Stimulated activated CD8-positive, alpha-beta memory T cell treated with anti-CD3 and anti-CD28 coated beads, Interleukin-2, amount 100 ng/mL, for 48 hours (primary cell): ENCODE measurements at regions not wholly inside any gene's neighbourhood (a gene's known extent, or its start where the extent isn't known, plus 50 kb on each side); places are given as distances from the start of the nearest gene placed in this dataset.

Experiments used
- DNase-seq, 2 donors: peaks; one replicate each; pipeline ENCODE4 v3.0.0-alpha.2; 2020; ENCODE audit warnings: low read depth in 2 of 2

GRCh38 chr1:17930635-17931034 lies 175.5 kb downstream of the ACTL8 start:
- no peak for DNase-seq

GRCh38 chr1:17932164-17932563 lies 175.4 kb upstream of the IGSF21 start:
- no peak for DNase-seq

DNA sequence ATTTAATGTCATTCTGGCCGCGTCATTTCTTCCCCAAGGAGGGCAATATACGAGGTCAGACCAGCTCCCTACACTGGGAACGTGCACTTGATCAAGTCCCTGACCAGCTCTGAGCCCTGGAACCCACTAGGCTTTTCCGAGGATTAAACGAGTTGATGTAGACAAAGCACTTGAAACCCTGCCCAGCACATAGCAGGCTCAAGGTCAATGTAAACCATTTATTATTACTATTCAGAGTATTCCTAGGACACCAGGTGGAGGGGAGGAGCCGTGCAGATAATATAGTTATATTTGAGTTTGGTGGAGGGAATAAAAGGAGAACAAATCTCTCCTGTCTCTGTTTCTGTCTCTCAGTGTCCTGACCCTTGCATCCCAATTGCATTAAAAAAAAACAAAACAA lies 174.1 kb upstream of the IGSF21 start:
- DNase-seq = no peak

DNA sequence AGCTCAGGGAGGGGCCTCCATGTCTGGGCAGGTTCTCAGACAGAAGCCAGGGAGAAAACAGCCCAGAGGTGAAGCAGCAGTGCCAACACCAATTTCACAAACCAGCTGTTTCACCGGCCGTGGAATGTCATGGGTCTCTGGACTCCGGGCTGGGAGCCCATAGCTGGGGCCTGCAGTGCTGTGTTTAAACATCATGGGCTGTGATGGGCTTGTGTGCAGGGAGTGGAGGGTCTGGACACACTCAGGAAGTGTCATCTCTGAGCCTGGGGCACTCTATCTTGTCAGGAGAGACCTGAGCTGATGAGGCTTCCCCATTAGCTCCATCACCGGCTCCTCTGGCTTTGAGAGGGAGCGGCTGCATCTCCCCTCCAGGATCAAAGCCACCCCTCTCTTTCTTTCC lies 173.6 kb upstream of the IGSF21 start:
- DNase-seq = no peak

DNA sequence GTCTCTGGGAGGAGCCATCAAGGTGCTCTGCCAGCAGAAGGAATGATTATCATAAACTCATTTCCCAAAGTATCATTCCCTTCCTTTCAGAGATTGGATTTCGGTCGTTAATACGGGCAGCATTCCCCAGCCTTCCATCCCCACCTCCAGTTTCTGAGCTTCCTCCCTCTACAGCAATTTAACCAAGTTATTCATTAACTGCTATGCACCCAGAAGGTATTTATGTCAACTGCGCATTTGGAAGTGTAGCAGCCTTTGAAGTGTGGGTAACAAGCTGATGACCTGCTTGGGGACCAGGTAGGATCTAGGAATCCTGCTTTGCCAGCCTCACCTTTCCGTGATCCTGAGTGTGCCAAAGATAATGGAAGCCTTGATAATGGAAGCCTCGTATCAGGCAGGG lies 172.4 kb upstream of the IGSF21 start:
- no peak for DNase-seq

GRCh38 chr1:17941431-17942189 lies 166.0 kb upstream of the IGSF21 start:
- no peak for DNase-seq

- DNase-seq = no peak
These were observed 164.1 kb upstream of the IGSF21 start for GRCh38 chr1:17943506-17943905.

GRCh38 chr1:17944646-17945045 lies 163.0 kb upstream of the IGSF21 start:
- no peak for DNase-seq

DNA sequence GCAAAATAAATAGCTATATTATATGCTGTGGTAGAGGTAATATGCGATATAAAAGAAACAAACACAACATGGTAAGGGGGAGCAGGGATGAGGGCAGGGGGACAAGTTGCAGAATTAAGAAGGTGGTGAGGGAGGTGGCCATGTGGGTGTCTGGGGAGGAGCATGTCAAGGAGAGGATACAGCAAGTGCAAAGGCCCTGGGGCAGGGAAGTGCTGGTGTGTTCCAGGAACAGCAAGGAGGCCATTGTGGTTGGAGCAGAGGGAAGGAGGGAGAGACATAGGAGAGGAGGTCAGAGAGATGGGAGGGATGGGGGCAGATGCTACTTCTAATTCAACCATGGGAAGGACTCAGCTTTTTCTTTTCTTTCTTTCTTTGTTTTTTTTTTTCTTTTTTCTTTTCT lies 161.2 kb upstream of the IGSF21 start:
- DNase-seq = no peak

DNA sequence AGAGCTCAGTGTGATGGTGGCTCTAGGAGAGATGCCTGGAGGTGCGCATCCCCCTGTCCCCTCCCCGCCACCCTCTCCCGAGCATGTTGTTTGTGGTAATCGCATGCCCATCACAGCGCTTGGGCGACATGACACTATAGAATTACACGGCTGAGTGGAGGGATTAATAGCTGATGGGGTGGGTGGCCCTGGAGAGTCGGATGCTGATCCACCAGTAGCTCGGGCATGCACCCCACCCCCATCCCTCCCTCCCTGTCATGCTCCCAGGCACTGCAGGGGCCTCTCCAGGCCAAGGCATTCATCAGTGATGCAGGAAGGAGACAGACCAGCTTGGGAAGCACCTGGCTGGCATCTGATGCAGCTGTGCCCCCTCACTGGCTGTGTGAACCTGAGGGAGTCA lies 159.0 kb upstream of the IGSF21 start:
- DNase-seq = no peak

DNA sequence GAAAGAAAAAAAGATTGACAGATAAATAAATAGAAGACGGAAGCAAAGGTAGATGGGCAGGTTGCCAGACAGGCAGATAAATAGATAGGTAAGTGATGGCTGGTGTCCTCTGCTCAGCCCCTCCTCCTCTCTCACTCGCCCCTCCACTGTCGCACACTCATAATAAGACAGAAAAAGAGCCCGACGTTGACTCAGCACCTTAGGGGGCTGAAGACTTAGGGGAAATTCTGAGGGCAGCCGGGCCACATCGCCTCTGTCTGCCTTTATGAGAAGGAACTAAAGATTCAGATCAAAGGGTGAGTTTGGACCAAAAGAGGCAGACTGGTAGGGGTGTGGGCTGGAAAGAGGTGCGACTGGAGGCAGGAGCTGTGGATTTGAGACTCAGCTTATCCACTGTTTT lies 158.1 kb upstream of the IGSF21 start:
- DNase-seq = no peak

DNA sequence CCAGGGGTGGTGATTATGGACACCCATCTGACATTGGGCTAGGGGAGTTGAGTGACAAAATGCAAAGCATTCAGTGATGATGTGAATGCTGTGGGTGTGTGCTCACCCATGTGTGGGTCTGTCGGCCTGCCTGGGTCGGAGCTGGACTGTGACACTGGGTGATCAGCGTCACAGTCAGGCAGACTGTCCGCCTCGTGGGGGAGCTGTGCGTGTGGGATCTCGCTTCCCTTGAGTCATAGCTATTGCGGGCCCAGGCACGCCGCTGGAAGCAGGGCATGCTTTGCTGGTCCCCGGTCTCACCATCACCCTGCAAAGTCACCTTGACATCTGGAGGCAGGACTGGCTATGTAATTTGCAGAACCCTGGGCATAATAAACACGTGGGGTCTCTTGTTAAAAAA lies 156.9 kb upstream of the IGSF21 start:
- no peak for DNase-seq

GRCh38 chr1:17952506-17952905 lies 155.1 kb upstream of the IGSF21 start:
- no peak for DNase-seq

- DNase-seq = no peak
These were observed 153.7 kb upstream of the IGSF21 start for GRCh38 chr1:17953921-17954320.

GRCh38 chr1:17955302-17956285 lies 152.0 kb upstream of the IGSF21 start:
- DNase-seq = no peak

- DNase-seq = no peak
These were observed 149.9 kb upstream of the IGSF21 start for GRCh38 chr1:17957588-17958267.

DNA sequence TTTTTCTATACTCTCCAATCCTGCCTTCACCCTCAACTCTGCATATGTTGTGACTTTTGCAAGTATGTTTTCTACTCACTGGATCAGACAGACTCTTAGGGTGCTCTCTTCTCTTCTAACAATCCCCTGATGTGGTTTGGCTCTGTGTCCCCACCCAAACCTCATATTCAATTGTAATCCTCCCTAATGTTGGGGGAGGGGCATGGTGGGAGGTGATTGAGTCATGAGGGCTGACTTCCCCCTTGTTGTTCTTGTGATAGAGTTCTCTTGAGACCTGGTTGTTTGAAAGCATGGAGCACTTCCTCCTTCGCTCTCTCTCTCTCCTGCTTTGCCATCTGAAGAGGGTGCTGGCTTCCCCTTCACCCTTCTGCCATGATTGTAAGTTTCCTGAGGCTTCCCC lies 148.9 kb upstream of the IGSF21 start:
- no peak for DNase-seq

DNA sequence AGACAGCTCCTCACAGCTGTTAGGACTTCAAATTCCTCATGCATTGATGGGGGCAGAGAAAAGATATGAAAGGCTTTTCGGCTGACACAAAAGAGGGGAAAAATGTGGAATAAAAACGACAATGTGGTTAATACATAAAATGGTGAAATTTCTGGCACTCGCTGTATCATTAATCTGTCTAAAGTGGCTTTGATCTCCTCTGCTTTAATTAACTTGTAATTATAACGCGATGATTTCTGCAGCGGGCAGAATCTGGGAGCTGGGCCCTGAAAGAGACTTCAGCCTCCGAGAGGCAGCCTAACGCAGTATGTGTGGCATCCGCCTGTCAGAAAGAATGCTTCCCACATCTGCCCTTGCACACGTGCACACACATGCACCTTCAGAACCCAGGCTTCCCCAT lies 144.1 kb upstream of the IGSF21 start:
- no peak for DNase-seq

- no peak for DNase-seq
These were observed 142.0 kb upstream of the IGSF21 start for GRCh38 chr1:17965515-17966100.

GRCh38 chr1:17966341-17966740 lies 141.3 kb upstream of the IGSF21 start:
- DNase-seq = no peak

DNA sequence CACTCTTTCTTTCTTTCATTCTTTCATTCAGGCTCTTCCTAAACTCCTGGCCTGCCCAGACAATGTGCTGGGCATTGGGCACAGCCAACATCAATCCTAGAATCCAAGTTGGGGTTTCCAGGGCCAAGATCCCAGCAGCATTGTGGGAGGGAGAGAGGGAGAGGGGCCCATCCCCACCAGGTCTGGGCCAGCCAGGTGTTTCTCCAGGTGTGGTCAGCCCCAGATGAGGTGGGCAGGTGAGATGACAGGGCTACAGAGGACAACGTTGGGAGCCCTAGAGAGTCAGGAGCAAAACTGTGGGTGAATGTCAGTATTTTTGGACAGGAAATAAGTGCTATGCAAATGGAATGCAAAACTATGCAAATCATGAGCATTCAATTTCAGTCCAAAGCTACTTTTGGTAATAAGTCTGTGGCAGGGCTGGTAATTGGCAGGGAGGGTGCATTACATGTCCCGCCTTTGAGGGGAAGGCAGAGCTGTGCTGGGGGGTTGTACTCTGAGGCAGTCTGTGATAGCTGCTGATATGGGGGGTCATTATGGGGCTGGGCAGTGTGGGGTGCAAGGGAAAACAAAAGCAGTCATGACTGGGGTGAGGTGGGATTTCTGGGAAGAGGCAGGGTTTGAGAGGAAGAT lies 139.9 kb upstream of the IGSF21 start:
- DNase-seq = no peak

GRCh38 chr1:17970757-17971156 lies 136.8 kb upstream of the IGSF21 start:
- no peak for DNase-seq
